Adipocyte (in vitro differentiated cells): ENCODE measurements at regions not wholly inside any gene's neighbourhood (a gene's known extent, or its start where the extent isn't known, plus 50 kb on each side); places are given as distances from the start of the nearest gene placed in this dataset.
"Not testable (repeated sequence)": the region's sequence is repeated elsewhere in the genome, so short reads cannot be mapped to it uniquely, and the experiment has no call there.

Source experiments
- DNase-seq: peaks from one replicate; pipeline ENCODE4 v3.0.0-alpha.2; 2015; ENCODE audit warnings: low read depth
- H3K27me3 ChIP-seq: replicated peaks from 2 replicates; pipeline ENCODE4 v1.7.0; 2013; ENCODE audit warnings: mild to moderate bottlenecking, low read length, moderate library complexity; ENCODE audit not compliant: control insufficient read depth, insufficient read depth
- H3K36me3 ChIP-seq: 2 replicates; pipeline ENCODE4 v1.7.0; 2013; ENCODE audit warnings: low read length, mild to moderate bottlenecking, moderate library complexity; ENCODE audit not compliant: control insufficient read depth, insufficient read depth, severe bottlenecking
- H3K4me1 ChIP-seq: 2 replicates; pipeline ENCODE4 v1.7.0; 2013; ENCODE audit warnings: mild to moderate bottlenecking, low read length, moderate library complexity; ENCODE audit not compliant: control insufficient read depth, insufficient read depth
- H3K4me3 ChIP-seq: 2 replicates; pipeline ENCODE4 v1.7.0; 2013; ENCODE audit warnings: mild to moderate bottlenecking, low read length, moderate library complexity
- H3K9ac ChIP-seq: 2 replicates; pipeline ENCODE4 v1.7.0; 2013; ENCODE audit warnings: mild to moderate bottlenecking, low read length, moderate library complexity
- H3K9me3 ChIP-seq: 2 replicates; pipeline ENCODE4 v1.7.0; 2013; ENCODE audit warnings: mild to moderate bottlenecking, low read length, moderate library complexity; ENCODE audit not compliant: control insufficient read depth

- H3K27me3 ChIP-seq, H3K9ac ChIP-seq, H3K9me3 ChIP-seq, H3K4me3 ChIP-seq, H3K4me1 ChIP-seq, DNase-seq, H3K36me3 ChIP-seq: not testable (repeated sequence)
Measured at GRCh38 chr3:182523424-182523823, 269.9 kb upstream of the ATP11B start.

GRCh38 chr3:182523836-182524235 lies 269.5 kb upstream of the ATP11B start:
- H3K36me3 ChIP-seq, result no peaks in the 10 kb centered on the region
- DNase-seq, result no peak

GRCh38 chr3:182524711-182525401 lies 268.4 kb upstream of the ATP11B start:
- Histone ChIP-seq H3K4me3 (no peak overlapping the region), H3K27me3 (no peaks in the 10 kb centered on the region), H3K9me3 (no peaks in the 10 kb centered on the region), H3K9ac (no peak overlapping the region), H3K36me3 (no peaks in the 10 kb centered on the region), H3K4me1 (no peaks in the 10 kb centered on the region)
- no peak for DNase-seq

More at GRCh38 chr3:182523836-182524235, 269.5 kb upstream of the ATP11B start:
- no peaks in the 10 kb centered on the region for H3K4me1 ChIP-seq
- H3K9me3 ChIP-seq, result no peaks in the 10 kb centered on the region
- no peak overlapping the region for H3K9ac ChIP-seq
- no peak overlapping the region for H3K4me3 ChIP-seq
- no peaks in the 10 kb centered on the region for H3K27me3 ChIP-seq

- H3K4me3 ChIP-seq, result no peak overlapping the region
- no peaks in the 10 kb centered on the region for H3K27me3 ChIP-seq
- DNase-seq, result no peak
- no peaks in the 10 kb centered on the region for H3K9me3 ChIP-seq
- no peaks in the 10 kb centered on the region for H3K4me1 ChIP-seq
- H3K36me3 ChIP-seq, result no peaks in the 10 kb centered on the region
- H3K9ac ChIP-seq, result no peak overlapping the region
Measured at GRCh38 chr3:182525766-182526374, 267.4 kb upstream of the ATP11B start.

GRCh38 chr3:182527745-182528144 lies 265.6 kb upstream of the ATP11B start:
- Histone ChIP-seq H3K9ac (no peak overlapping the region), H3K9me3 (no peaks in the 10 kb centered on the region), H3K36me3 (no peaks in the 10 kb centered on the region), H3K4me1 (no peaks in the 10 kb centered on the region), H3K27me3 (no peaks in the 10 kb centered on the region), H3K4me3 (no peak overlapping the region)
- no peak for DNase-seq

GRCh38 chr3:182530316-182530715 lies 263.0 kb upstream of the ATP11B start:
- Histone ChIP-seq H3K4me3 (no peak overlapping the region), H3K27me3 (no peaks in the 10 kb centered on the region)
- no peak for DNase-seq

GRCh38 chr3:182533394-182533793 lies 259.9 kb upstream of the ATP11B start:
- no peak for DNase-seq
- no peaks in the 10 kb centered on the region for H3K9me3 ChIP-seq

More at GRCh38 chr3:182530316-182530715, 263.0 kb upstream of the ATP11B start:
- H3K9me3 ChIP-seq, result no peaks in the 10 kb centered on the region
- no peaks in the 10 kb centered on the region for H3K4me1 ChIP-seq
- no peaks in the 10 kb centered on the region for H3K36me3 ChIP-seq
- no peak overlapping the region for H3K9ac ChIP-seq

GRCh38 chr3:182544542-182544941 lies 248.8 kb upstream of the ATP11B start:
- H3K27me3 ChIP-seq, result no peaks in the 10 kb centered on the region
- no peak for DNase-seq
- H3K4me1 ChIP-seq, result no peaks in the 10 kb centered on the region
- H3K36me3 ChIP-seq, result no peaks in the 10 kb centered on the region
- H3K9ac ChIP-seq, result no peak overlapping the region
- no peaks in the 10 kb centered on the region for H3K9me3 ChIP-seq
- H3K4me3 ChIP-seq, result no peak overlapping the region

More at GRCh38 chr3:182533394-182533793, 259.9 kb upstream of the ATP11B start:
- no peak overlapping the region for H3K9ac ChIP-seq
- no peaks in the 10 kb centered on the region for H3K4me1 ChIP-seq
- no peak overlapping the region for H3K4me3 ChIP-seq
- no peaks in the 10 kb centered on the region for H3K36me3 ChIP-seq
- no peaks in the 10 kb centered on the region for H3K27me3 ChIP-seq

GRCh38 chr3:182562274-182562673 lies 231.0 kb upstream of the ATP11B start:
- Histone ChIP-seq H3K9ac (no peak overlapping the region), H3K27me3 (no peaks in the 10 kb centered on the region), H3K4me1 (no peaks in the 10 kb centered on the region), H3K36me3 (no peaks in the 10 kb centered on the region), H3K4me3 (no peak overlapping the region), H3K9me3 (peaks cover 5% of the 10 kb centered on the region)
- DNase-seq, result no peak

GRCh38 chr3:182565916-182566796 lies 227.1 kb upstream of the ATP11B start:
- Histone ChIP-seq H3K9me3 (no peaks in the 10 kb centered on the region), H3K9ac (no peak overlapping the region), H3K4me1 (no peaks in the 10 kb centered on the region), H3K4me3 (no peak overlapping the region), H3K36me3 (no peaks in the 10 kb centered on the region), H3K27me3 (no peaks in the 10 kb centered on the region)
- DNase-seq, result no peak

GRCh38 chr3:182567700-182568099 lies 225.6 kb upstream of the ATP11B start:
- Histone ChIP-seq H3K27me3 (no peaks in the 10 kb centered on the region), H3K36me3 (no peaks in the 10 kb centered on the region), H3K9me3 (no peaks in the 10 kb centered on the region), H3K4me3 (no peak overlapping the region), H3K4me1 (no peaks in the 10 kb centered on the region), H3K9ac (no peak overlapping the region)
- DNase-seq, result no peak
